ENCODE measurements at regions not wholly inside any gene's neighbourhood (a gene's known extent, or its start where the extent isn't known, plus 50 kb on each side); places are given as distances from the start of the nearest gene placed in this dataset.

- H3K27me3 ChIP-seq (ENCODE audit: control insufficient read depth, insufficient read depth, low read length): no peaks in the 10 kb centered on the region
- H3K36me3 ChIP-seq (replicated peaks; ENCODE audit: control insufficient read depth, insufficient read depth, low read length): no peaks in the 10 kb centered on the region
- DNase-seq: no peak
- no peak overlapping the region for H3K4me3 ChIP-seq (ENCODE audit: insufficient read depth, low read depth, low read length)
Measured at GRCh38 chr14:101055106-101055662, 151.7 kb upstream of the RTL1 start.

GRCh38 chr14:101055776-101056374 lies 152.4 kb upstream of the RTL1 start:
- Histone ChIP-seq H3K27me3 (ENCODE audit: control insufficient read depth, insufficient read depth, low read length) (no peaks in the 10 kb centered on the region), H3K36me3 (replicated peaks; ENCODE audit: control insufficient read depth, insufficient read depth, low read length) (no peaks in the 10 kb centered on the region)

DNA sequence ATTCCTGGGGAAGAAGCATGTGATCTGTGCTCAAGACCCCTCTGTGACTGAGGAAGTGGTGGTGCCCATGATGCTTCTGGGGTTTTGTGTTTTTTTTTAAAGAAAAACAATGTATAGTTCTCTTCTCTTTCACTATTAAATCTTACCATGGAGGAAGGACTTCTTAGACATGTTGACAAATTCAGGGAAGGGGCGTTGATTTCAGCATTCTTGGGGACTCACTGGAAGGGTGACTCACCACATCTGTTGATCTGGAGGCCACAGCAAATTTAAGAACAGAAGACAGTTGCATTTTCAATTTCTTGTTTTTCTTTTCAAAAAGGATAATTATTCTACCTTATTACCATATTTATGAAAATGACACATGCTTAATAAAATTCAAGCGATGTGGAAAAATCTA lies 152.9 kb upstream of the RTL1 start:
- H3K4me3 ChIP-seq (ENCODE audit: insufficient read depth, low read depth, low read length): no peak overlapping the region
- no peaks in the 10 kb centered on the region for H3K36me3 ChIP-seq (replicated peaks; ENCODE audit: control insufficient read depth, insufficient read depth, low read length)
- no peak for DNase-seq
- no peaks in the 10 kb centered on the region for H3K27me3 ChIP-seq (ENCODE audit: control insufficient read depth, insufficient read depth, low read length)

More at GRCh38 chr14:101055776-101056374, 152.4 kb upstream of the RTL1 start:
- DNase-seq: no peak
- H3K4me3 ChIP-seq (ENCODE audit: insufficient read depth, low read depth, low read length): no peak overlapping the region

GRCh38 chr14:101057394-101057793 lies 153.9 kb upstream of the RTL1 start:
- DNase-seq: no peak
- Histone ChIP-seq H3K36me3 (replicated peaks; ENCODE audit: control insufficient read depth, insufficient read depth, low read length) (no peaks in the 10 kb centered on the region), H3K27me3 (ENCODE audit: control insufficient read depth, insufficient read depth, low read length) (no peaks in the 10 kb centered on the region), H3K4me3 (ENCODE audit: insufficient read depth, low read depth, low read length) (no peak overlapping the region)

- DNase-seq: no peak
- H3K36me3 ChIP-seq (replicated peaks; ENCODE audit: control insufficient read depth, insufficient read depth, low read length): no peaks in the 10 kb centered on the region
Measured at GRCh38 chr14:101058571-101058970, 155.0 kb upstream of the RTL1 start.

DNA sequence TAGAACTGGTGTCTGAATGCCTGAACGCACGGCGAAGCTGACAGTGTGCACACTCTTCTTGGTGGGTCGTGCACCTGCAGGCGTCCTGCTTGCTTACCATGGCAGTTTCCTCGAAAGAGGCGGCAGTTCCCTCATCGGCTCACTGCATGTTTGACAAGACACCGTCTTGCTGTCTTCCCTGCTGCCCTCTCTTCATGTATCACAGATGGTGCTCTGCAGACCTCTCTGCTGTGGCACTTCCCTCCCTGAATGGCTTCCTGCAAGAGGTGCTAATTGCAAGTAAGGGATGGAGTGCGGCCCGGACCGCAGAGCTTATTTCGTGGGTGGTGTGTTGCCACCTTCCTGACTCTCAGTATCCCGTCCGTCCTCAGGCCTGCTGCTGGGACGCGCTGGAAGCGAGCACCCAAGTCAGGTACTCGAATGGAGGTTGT lies 156.7 kb upstream of the RTL1 start:
- no peak overlapping the region for H3K4me3 ChIP-seq (ENCODE audit: insufficient read depth, low read depth, low read length)
- H3K36me3 ChIP-seq (replicated peaks; ENCODE audit: control insufficient read depth, insufficient read depth, low read length): no peaks in the 10 kb centered on the region
- no peaks in the 10 kb centered on the region for H3K27me3 ChIP-seq (ENCODE audit: control insufficient read depth, insufficient read depth, low read length)
- DNase-seq: no peak

More at GRCh38 chr14:101058571-101058970, 155.0 kb upstream of the RTL1 start:
- Histone ChIP-seq H3K4me3 (ENCODE audit: insufficient read depth, low read depth, low read length) (no peak overlapping the region), H3K27me3 (ENCODE audit: control insufficient read depth, insufficient read depth, low read length) (no peaks in the 10 kb centered on the region)

DNA sequence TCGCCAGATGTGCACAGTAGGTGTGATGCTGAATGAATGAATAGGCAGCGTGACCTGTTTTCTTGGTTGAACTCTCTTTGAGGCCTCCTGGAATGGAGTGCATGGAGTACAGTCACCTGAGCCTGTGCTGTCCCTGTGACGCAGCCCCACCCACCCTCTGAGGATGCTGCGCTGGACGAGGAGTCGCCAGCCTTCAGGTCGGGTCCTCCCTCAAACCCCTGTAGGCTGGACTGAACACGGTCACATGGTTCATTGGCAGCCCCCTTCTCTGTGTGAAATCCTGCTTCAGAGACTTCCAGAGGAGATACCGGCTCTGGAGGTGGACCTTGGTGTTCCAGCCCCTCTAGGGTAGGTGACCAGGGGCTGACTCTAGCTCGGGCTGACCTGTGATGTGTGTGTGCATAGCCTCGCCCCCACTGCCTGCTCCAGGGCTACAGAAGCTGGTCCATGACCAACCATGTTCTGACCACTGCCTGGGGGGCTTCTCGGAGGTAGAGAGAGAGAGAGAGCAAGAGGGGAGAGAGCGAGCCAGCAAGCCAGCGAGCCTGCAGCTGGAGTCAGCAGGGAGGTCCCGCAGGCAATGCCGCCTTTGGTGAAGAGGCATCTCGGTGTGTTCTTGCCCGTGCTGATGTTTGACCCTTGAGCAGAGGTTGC lies 158.0 kb upstream of the RTL1 start:
- Histone ChIP-seq H3K36me3 (replicated peaks; ENCODE audit: control insufficient read depth, insufficient read depth, low read length) (no peaks in the 10 kb centered on the region), H3K27me3 (ENCODE audit: control insufficient read depth, insufficient read depth, low read length) (no peaks in the 10 kb centered on the region)
- no peak for DNase-seq

DNA sequence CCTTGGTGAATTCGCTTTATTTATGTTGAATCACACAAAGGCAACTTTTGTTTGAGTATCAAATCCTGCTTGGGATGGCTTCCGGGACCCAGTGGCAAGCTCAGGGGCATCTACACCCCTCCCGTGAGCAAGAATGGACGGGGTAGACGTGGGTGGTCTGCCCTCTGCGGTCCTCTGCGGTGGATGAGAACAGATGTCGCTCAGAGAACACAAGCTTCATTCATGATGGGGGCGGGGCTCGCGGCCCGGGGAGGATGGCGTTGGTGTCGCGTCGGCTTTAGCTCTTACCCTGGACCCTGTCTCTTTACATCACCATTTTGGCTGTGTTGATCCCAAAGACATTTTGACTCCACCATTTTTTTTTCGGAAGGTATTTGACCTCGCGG lies 158.5 kb upstream of the RTL1 start:
- no peaks in the 10 kb centered on the region for H3K36me3 ChIP-seq (replicated peaks; ENCODE audit: control insufficient read depth, insufficient read depth, low read length)
- H3K4me3 ChIP-seq (ENCODE audit: insufficient read depth, low read depth, low read length): no peak overlapping the region
- H3K27me3 ChIP-seq (ENCODE audit: control insufficient read depth, insufficient read depth, low read length): no peaks in the 10 kb centered on the region
- no peak for DNase-seq

More for the DNA sequence above, 158.0 kb upstream of the RTL1 start:
- H3K4me3 ChIP-seq (ENCODE audit: insufficient read depth, low read depth, low read length): no peak overlapping the region

GRCh38 chr14:101062601-101063000 lies 159.1 kb upstream of the RTL1 start:
- Histone ChIP-seq H3K36me3 (replicated peaks; ENCODE audit: control insufficient read depth, insufficient read depth, low read length) (no peaks in the 10 kb centered on the region), H3K4me3 (ENCODE audit: insufficient read depth, low read depth, low read length) (no peak overlapping the region), H3K27me3 (ENCODE audit: control insufficient read depth, insufficient read depth, low read length) (no peaks in the 10 kb centered on the region)
- DNase-seq: no peak

- no peak overlapping the region for H3K4me3 ChIP-seq (ENCODE audit: insufficient read depth, low read depth, low read length)
- no peaks in the 10 kb centered on the region for H3K27me3 ChIP-seq (ENCODE audit: control insufficient read depth, insufficient read depth, low read length)
- no peak for DNase-seq
- no peaks in the 10 kb centered on the region for H3K36me3 ChIP-seq (replicated peaks; ENCODE audit: control insufficient read depth, insufficient read depth, low read length)
Measured at GRCh38 chr14:101063121-101063520, 159.6 kb upstream of the RTL1 start.

GRCh38 chr14:101064121-101064661 lies 160.7 kb upstream of the RTL1 start:
- H3K36me3 ChIP-seq (replicated peaks; ENCODE audit: control insufficient read depth, insufficient read depth, low read length): no peaks in the 10 kb centered on the region
- no peak for DNase-seq
- H3K27me3 ChIP-seq (ENCODE audit: control insufficient read depth, insufficient read depth, low read length): no peaks in the 10 kb centered on the region
- H3K4me3 ChIP-seq (ENCODE audit: insufficient read depth, low read depth, low read length): no peak overlapping the region

DNA sequence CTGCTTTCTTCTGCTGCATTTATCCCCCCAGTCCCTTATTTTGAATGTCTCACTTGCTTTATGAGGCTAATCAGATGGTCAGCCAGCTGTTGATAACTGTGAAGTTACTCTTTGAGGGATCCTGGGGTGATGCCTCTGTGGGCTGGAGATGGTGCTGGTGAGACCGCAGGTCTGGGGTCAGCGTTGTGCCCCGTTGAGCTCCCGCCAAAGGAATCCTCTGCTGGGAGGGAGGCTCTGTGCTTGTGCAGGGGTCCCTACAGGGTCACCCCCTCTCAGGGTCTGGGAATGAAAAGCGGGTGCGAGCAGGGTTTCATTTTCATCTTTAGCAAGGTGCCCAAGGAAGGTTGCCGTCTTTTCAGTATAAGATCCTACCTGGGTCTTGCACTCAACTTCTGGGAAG lies 161.2 kb upstream of the RTL1 start:
- H3K27me3 ChIP-seq (ENCODE audit: control insufficient read depth, insufficient read depth, low read length): no peaks in the 10 kb centered on the region
- DNase-seq: no peak
- no peak overlapping the region for H3K4me3 ChIP-seq (ENCODE audit: insufficient read depth, low read depth, low read length)
- H3K36me3 ChIP-seq (replicated peaks; ENCODE audit: control insufficient read depth, insufficient read depth, low read length): no peaks in the 10 kb centered on the region

DNA sequence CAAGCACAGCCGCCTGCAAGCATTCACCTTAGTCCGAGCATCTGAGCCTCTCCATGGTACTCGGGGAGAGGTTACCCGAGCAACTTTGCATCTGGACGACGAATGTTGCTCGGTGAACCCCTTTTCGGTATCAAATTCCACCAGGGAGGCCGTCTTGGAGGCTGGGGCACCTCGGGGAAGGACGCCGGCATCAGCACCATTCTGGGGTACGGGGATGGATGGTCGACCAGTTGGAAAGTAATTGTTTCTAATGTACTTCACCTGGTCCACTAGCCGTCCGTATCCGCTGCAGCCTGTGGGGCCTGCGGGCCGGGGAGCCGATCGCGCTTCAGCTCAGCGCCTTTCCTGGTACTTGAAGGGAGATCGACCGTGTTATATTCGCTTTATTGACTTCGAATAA lies 161.7 kb upstream of the RTL1 start:
- H3K27me3 ChIP-seq (ENCODE audit: control insufficient read depth, insufficient read depth, low read length): no peaks in the 10 kb centered on the region
- no peak for DNase-seq
- H3K4me3 ChIP-seq (ENCODE audit: insufficient read depth, low read depth, low read length): no peak overlapping the region
- H3K36me3 ChIP-seq (replicated peaks; ENCODE audit: control insufficient read depth, insufficient read depth, low read length): no peaks in the 10 kb centered on the region

DNA sequence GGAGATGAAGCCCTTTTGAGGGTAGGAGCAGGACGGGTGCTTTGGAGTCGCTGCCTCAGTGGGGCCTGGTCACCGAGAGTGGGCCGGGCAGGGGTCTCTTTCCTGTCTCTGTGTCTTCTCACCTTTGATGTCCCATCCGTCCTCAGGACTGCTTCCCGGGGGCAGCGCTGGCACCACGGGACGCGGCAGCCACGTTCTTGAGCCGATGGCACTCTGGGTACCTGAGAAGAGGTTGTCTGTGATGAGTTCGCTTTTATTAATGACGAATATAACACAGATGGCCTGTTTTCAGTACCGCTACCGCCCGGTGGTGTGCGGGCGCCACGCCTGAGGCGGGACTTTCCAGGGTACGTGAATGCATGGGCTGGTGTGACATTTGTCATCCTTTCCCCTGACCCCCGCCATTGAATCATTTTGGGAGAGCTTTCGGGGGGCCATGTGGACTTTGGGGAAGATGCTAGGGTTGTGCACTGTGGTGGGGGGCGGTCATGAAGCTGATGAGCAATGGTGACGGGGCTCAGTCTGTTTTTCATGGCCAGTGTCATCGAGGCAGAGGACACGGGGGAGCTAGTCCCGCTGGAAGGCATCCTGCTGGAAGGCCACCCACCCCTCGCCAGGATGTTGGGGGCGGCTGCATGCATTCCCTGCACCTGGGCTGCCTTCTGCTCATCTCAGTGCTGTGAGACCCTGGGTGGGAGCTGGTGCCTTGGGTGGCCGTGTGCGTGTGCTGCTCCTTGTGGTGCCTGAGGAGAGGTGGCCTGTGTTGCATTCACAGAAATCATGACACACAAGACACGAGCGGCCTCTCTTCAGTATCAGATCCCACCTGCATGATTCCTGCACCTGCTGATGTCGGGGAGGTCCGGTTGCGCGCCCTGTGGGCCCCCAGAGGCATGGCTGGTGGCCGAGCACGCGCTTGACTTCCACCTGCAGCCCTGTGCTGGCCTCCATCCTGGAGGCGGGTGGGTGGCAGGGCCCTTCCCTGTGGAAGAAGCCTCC lies 162.5 kb upstream of the RTL1 start:
- Histone ChIP-seq H3K27me3 (ENCODE audit: control insufficient read depth, insufficient read depth, low read length) (no peaks in the 10 kb centered on the region), H3K36me3 (replicated peaks; ENCODE audit: control insufficient read depth, insufficient read depth, low read length) (no peaks in the 10 kb centered on the region), H3K4me3 (ENCODE audit: insufficient read depth, low read depth, low read length) (no peak overlapping the region)
- DNase-seq: no peak
